ENCODE measurements at regions not wholly inside any gene's neighbourhood (a gene's known extent, or its start where the extent isn't known, plus 50 kb on each side); places are given as distances from the start of the nearest gene placed in this dataset.

DNA sequence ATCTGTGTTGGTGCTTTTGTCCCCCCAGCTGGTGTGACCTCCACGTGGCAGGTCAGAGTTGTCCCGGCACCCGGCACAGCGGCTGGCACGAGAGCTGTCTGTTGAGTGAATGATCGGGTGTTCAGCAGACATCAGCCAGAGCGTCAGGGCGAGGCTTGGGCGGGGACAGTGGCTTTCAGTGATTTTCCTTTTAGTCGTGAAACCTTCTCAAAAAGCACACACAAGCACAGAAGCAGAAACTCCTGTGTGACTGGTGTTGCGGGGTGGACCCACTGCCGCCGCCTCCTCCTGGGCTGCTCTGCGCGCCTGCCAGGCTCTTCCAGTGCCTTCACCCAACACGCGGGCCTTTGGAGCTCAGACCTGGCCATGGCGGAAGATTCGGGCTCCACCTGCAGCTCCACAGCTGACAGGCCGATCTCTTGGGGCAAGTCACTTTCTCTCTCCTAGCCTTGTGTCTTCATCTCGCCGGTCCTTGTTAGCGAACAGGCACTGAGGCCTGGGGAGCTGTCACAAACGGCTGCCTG, 51.4 kb upstream of the HGFAC start:
- Histone ChIP-seq H3K9ac (ENCODE audit: low read length) (peak overlapping the region; percentile 4), H3K79me2 (replicated peaks; ENCODE audit: insufficient read depth, low read length) (no peaks in the 10 kb centered on the region), H3K36me3 (ENCODE audit: insufficient read depth, low read length) (no peaks in the 10 kb centered on the region), H3K27me3 (ENCODE audit: insufficient read depth, low read depth, low read length) (no peaks in the 10 kb centered on the region), H3K4me2 (ENCODE audit: low read length) (no peak overlapping the region), H3K4me3 (ENCODE audit: low read length) (peak overlapping the region; percentile 18), H3F3A (ENCODE audit: insufficient read depth, low read length, poor library complexity, severe bottlenecking) (no peaks in the 10 kb centered on the region), H3K27ac (ENCODE audit: low read length) (peak overlapping the region; percentile 92), H3K9me2 (ENCODE audit: insufficient read depth, low read length) (no peaks in the 10 kb centered on the region), H4K20me1 (ENCODE audit: insufficient read depth) (no peaks in the 10 kb centered on the region), H2AFZ (ENCODE audit: low read depth, low read length) (no peak overlapping the region), H3K9me3 (ENCODE audit: low read length) (no peaks in the 10 kb centered on the region)
- no peak for TF ChIP-seq RAD21 (conservative IDR thresholded peaks at IDR 0.05)
- TF ChIP-seq TAF1 (IDR thresholded peaks at IDR 0.05; ENCODE audit: low read depth) = no peak
- no peak for TF ChIP-seq CTCF (IDR thresholded peaks at IDR 0.05; ENCODE audit: poor library complexity, severe bottlenecking)
- TF ChIP-seq EZH2 (IDR thresholded peaks at IDR 0.05; ENCODE audit: borderline replicate concordance, insufficient read depth, low read length, poor library complexity, severe bottlenecking) = no peak
- TF ChIP-seq, protein P1, sequence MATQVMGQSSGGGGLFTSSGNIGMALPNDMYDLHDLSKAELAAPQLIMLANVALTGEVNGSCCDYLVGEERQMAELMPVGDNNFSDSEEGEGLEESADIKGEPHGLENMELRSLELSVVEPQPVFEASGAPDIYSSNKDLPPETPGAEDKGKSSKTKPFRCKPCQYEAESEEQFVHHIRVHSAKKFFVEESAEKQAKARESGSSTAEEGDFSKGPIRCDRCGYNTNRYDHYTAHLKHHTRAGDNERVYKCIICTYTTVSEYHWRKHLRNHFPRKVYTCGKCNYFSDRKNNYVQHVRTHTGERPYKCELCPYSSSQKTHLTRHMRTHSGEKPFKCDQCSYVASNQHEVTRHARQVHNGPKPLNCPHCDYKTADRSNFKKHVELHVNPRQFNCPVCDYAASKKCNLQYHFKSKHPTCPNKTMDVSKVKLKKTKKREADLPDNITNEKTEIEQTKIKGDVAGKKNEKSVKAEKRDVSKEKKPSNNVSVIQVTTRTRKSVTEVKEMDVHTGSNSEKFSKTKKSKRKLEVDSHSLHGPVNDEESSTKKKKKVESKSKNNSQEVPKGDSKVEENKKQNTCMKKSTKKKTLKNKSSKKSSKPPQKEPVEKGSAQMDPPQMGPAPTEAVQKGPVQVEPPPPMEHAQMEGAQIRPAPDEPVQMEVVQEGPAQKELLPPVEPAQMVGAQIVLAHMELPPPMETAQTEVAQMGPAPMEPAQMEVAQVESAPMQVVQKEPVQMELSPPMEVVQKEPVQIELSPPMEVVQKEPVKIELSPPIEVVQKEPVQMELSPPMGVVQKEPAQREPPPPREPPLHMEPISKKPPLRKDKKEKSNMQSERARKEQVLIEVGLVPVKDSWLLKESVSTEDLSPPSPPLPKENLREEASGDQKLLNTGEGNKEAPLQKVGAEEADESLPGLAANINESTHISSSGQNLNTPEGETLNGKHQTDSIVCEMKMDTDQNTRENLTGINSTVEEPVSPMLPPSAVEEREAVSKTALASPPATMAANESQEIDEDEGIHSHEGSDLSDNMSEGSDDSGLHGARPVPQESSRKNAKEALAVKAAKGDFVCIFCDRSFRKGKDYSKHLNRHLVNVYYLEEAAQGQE (IDR thresholded peaks at IDR 0.05; ENCODE audit: borderline replicate concordance) = no peak
- no peak for TF ChIP-seq EP300 (conservative IDR thresholded peaks at IDR 0.05; ENCODE audit: poor library complexity, severe bottlenecking)
- TF ChIP-seq POLR2AphosphoS5 (IDR thresholded peaks at IDR 0.05) = no peak
- no peak for TF ChIP-seq SMC3 (conservative IDR thresholded peaks at IDR 0.05; ENCODE audit: poor library complexity)
- TF ChIP-seq MXI1 (conservative IDR thresholded peaks at IDR 0.05; ENCODE audit: poor library complexity, severe bottlenecking) = no peak

DNA sequence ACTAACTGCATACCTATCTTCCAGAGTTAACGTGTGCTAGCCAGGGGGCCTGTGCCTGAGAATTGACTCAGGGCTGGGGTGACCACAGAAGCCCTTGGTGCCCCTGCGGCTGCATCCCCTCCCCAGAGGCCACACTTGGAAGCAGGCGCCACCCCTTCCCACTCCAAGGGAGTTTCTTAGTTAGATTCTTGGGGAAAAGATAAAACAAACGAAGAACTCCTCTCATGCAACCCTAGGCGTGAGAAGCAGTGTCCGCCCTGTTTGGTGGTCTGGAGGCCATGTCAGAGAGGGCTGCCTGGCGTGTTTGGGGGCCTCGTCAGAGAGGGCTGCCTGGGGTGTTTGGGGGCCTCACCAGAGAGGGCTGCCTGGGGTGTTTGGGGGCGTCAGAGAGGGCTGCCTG, 50.3 kb upstream of the HGFAC start:
- Histone ChIP-seq H3K36me3 (ENCODE audit: insufficient read depth, low read length) (no peaks in the 10 kb centered on the region), H3K27ac (ENCODE audit: low read length) (peak overlapping the region; percentile 92), H3K9me2 (ENCODE audit: insufficient read depth, low read length) (no peaks in the 10 kb centered on the region), H3K79me2 (replicated peaks; ENCODE audit: insufficient read depth, low read length) (no peaks in the 10 kb centered on the region), H3K4me3 (ENCODE audit: low read length) (peak overlapping the region; percentile 50), H3F3A (ENCODE audit: insufficient read depth, low read length, poor library complexity, severe bottlenecking) (no peaks in the 10 kb centered on the region), H4K20me1 (ENCODE audit: insufficient read depth) (no peaks in the 10 kb centered on the region), H3K27me3 (ENCODE audit: insufficient read depth, low read depth, low read length) (no peaks in the 10 kb centered on the region), H3K9me3 (ENCODE audit: low read length) (no peaks in the 10 kb centered on the region), H2AFZ (ENCODE audit: low read depth, low read length) (no peak overlapping the region), H3K9ac (ENCODE audit: low read length) (peak overlapping the region; percentile 60), H3K4me2 (ENCODE audit: low read length) (no peak overlapping the region)
- TF ChIP-seq EZH2 (IDR thresholded peaks at IDR 0.05; ENCODE audit: borderline replicate concordance, insufficient read depth, low read length, poor library complexity, severe bottlenecking) = no peak
- TF ChIP-seq POLR2AphosphoS5 (IDR thresholded peaks at IDR 0.05) = no peak
- no peak for TF ChIP-seq RAD21 (conservative IDR thresholded peaks at IDR 0.05)
- TF ChIP-seq SMC3 (conservative IDR thresholded peaks at IDR 0.05; ENCODE audit: poor library complexity) = no peak
- TF ChIP-seq TAF1 (IDR thresholded peaks at IDR 0.05; ENCODE audit: low read depth) = no peak
- TF ChIP-seq CTCF (IDR thresholded peaks at IDR 0.05; ENCODE audit: poor library complexity, severe bottlenecking) = no peak
- TF ChIP-seq MXI1 (conservative IDR thresholded peaks at IDR 0.05; ENCODE audit: poor library complexity, severe bottlenecking) = no peak
- no peak for TF ChIP-seq EP300 (conservative IDR thresholded peaks at IDR 0.05; ENCODE audit: poor library complexity, severe bottlenecking)
- TF ChIP-seq, protein P1 (IDR thresholded peaks at IDR 0.05; ENCODE audit: borderline replicate concordance) = no peak

All from neural cell (in vitro differentiated cells).